ENCODE measurements at regions not wholly inside any gene's neighbourhood (a gene's known extent, or its start where the extent isn't known, plus 50 kb on each side); places are given as distances from the start of the nearest gene placed in this dataset.

DNA sequence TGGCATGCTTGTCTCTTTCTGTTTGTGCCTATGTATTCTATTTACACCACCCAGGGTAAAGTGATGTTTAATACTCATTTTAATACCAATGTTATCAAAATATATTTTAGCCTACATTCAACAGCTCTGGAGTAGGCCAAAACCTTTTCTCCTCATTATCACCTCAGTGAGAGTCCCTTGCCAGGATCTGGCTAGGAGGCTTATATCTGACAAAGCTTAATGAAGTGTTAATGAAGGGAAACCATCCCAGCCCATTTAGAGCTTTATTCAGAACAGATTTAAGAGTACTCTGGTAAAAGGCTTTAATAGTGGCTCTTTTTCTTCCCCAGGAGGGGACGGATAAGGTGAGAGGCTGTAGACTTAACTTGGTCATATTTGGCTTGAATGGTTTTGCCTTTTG, 137.6 kb downstream of the GRIN2B start:
- TF ChIP-seq, protein P1, sequence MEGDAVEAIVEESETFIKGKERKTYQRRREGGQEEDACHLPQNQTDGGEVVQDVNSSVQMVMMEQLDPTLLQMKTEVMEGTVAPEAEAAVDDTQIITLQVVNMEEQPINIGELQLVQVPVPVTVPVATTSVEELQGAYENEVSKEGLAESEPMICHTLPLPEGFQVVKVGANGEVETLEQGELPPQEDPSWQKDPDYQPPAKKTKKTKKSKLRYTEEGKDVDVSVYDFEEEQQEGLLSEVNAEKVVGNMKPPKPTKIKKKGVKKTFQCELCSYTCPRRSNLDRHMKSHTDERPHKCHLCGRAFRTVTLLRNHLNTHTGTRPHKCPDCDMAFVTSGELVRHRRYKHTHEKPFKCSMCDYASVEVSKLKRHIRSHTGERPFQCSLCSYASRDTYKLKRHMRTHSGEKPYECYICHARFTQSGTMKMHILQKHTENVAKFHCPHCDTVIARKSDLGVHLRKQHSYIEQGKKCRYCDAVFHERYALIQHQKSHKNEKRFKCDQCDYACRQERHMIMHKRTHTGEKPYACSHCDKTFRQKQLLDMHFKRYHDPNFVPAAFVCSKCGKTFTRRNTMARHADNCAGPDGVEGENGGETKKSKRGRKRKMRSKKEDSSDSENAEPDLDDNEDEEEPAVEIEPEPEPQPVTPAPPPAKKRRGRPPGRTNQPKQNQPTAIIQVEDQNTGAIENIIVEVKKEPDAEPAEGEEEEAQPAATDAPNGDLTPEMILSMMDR (IDR thresholded peaks at IDR 0.05), result no peak
- DNase-seq (ENCODE audit: low spot score), result no peak
- no peak for ATAC-seq (ENCODE audit: low FRiP score)

DNA sequence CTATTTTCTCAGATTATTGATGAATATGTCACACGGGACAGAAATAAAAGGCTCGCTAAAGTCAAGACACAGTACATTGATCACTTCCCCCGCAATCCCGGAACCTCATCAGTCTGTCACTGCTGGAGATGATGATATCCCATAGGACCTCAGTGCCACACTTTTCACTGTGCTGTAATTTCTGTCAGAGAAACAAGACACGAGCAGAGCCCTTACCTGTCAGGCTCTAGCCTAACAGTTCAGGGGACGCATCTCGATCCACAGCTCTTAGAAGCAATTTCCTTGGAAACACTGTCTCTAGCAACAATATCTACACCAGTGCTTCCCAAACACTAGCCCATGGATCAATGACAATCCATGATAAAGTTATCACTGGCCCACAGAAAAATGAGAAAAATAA, 140.0 kb downstream of the GRIN2B start:
- TF ChIP-seq, protein P1 (IDR thresholded peaks at IDR 0.05), result no peak
- ATAC-seq (ENCODE audit: low FRiP score) (no peak), DNase-seq (ENCODE audit: low spot score) (no peak)

DNA sequence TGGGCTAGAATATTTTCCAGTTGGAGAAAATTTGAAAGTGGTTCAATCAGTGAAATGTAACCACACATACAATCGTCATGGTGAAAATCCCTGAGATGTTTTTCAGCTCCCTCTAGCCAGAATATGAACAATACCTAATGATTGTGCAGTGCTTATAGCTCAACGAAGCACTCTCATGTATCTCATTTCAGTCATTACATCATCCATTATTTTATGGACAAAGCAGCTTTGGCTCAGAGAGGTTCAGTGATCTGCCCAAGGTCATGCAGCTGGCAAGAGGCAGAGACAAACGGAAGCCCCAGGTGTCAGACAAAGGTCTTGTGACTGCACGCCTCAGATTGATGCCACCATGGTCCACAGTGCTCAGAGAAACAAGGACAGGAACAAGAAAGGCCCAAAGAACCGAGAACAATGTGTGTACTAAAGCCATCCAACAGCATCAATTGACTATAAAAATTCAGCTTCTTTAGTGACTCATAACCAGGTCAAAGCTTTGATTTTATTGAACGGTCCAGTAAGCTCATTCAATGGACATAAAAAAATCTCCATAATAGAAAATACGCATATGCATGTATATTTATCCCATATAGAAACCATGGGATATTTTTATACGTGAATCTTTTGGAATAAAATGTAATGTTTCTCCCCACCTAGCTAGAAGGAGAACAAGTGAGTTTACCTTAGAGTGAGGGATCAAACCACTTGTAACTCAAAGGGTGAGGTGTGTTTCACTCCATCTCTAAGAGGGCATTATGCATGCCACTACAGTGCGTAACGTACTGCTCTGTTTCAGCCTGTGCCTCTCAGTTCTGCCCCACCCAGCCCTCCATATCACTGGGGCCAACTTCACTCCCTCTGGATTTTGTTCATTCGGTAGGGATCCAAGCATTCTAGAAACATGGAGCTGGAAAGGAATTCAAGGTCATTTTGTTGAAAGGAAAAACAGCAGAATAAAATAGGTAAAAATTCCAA, 141.8 kb downstream of the GRIN2B start:
- no peak for DNase-seq (ENCODE audit: low spot score)
- no peak for ATAC-seq (ENCODE audit: low FRiP score)

GRCh38 chr12:13836099-13836498, 145.3 kb downstream of the GRIN2B start:
- no peak for ATAC-seq (ENCODE audit: low FRiP score)
- no peak for DNase-seq (ENCODE audit: low spot score)
- TF ChIP-seq, protein P1 (IDR thresholded peaks at IDR 0.05), result no peak

More for the DNA sequence above, 141.8 kb downstream of the GRIN2B start:
- TF ChIP-seq, protein P1 (IDR thresholded peaks at IDR 0.05), result no peak

GRCh38 chr12:13835652-13836051, 145.8 kb downstream of the GRIN2B start:
- DNase-seq (ENCODE audit: low spot score), result no peak
- ATAC-seq (ENCODE audit: low FRiP score), result no peak
- TF ChIP-seq, protein P1 (IDR thresholded peaks at IDR 0.05), result no peak

- TF ChIP-seq, protein P1 (IDR thresholded peaks at IDR 0.05), result no peak
- no peak for DNase-seq (ENCODE audit: low spot score)
- no peak for ATAC-seq (ENCODE audit: low FRiP score)
These were observed 147.2 kb downstream of the GRIN2B start for GRCh38 chr12:13834241-13834640.

DNA sequence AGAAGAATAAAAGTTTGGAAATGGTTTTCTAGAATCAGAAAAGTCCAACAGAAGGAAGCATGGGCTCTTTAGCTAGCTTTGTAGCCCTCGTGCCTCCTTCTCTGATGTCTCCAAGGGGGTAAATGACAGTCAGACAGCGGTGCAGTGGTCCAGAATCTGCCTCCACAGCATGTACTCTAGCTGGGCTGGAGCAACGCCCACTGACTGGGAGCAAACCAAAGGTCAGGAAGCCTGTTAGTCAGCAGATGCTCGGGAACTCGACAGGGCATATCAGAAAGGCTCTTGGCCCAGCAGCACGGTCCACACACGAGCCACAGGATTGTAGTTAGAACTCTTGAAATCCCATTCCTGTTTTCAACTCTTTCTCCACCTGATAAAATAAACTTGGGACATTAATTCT, 164.3 kb downstream of the GRIN2B start:
- TF ChIP-seq, protein P1 (IDR thresholded peaks at IDR 0.05), result no peak
- ATAC-seq (ENCODE audit: low FRiP score) (no peak), DNase-seq (ENCODE audit: low spot score) (no peak)
